ENCODE measurements at regions not wholly inside any gene's neighbourhood (a gene's known extent, or its start where the extent isn't known, plus 50 kb on each side); places are given as distances from the start of the nearest gene placed in this dataset.
"Not testable (repeated sequence)": the region's sequence is repeated elsewhere in the genome, so short reads cannot be mapped to it uniquely, and the experiment has no call there.

DNA sequence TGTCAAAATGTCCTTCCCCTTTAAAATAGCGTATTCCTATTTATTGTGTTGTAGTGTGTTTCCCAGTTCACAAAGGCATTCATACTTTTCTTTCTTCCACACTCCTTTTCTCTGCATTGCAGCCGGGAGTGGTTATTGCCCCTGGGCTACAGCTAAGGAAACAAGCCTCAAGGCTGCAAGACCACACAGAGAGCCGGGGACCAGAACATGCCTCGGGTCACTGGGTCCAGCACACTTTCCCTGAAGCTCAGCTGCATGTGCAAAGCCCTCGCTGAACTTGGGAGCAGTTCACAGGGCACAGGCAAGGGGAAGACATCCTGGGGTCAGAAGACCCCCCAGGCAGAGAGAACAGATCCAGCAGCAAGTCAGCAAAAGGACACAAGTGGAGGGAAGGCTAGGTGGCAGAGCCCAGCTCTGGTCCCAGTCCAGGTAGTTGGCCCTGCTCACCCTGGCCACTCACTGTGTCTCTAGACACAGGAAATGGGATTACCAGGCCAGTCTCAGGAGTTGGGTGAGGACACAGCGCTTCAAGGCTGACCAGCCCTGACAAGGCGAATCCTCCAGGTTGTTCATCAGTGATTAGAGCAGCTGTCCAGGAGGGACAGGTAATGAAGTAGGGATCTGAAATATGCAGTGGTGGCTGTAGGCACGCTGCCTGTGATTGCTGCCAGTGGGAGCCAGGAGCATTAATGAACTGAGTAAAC lies 118.2 kb downstream of the CD83 start:
- intact Hi-C loops (cut with DNase I): no loop called here
- H3K4me1 ChIP-seq (ENCODE audit: insufficient read depth): no peaks in the 10 kb centered on the region
- no peak overlapping the region for H3K4me3 ChIP-seq
- no peaks in the 10 kb centered on the region for H3K9me3 ChIP-seq
- no peak for DNase-seq
- H3K27me3 ChIP-seq: no peaks in the 10 kb centered on the region
- no peak overlapping the region for H3K27ac ChIP-seq
- TF ChIP-seq POLR2A (IDR thresholded peaks at IDR 0.05): no peak
- TF ChIP-seq EP300 (IDR thresholded peaks at IDR 0.05): no peak
- 75 to 84% (median 81%) methylated on average over 8 of the region's 8 CpGs for WGBS, 3 donors
- H3K36me3 ChIP-seq: no peaks in the 10 kb centered on the region

DNA sequence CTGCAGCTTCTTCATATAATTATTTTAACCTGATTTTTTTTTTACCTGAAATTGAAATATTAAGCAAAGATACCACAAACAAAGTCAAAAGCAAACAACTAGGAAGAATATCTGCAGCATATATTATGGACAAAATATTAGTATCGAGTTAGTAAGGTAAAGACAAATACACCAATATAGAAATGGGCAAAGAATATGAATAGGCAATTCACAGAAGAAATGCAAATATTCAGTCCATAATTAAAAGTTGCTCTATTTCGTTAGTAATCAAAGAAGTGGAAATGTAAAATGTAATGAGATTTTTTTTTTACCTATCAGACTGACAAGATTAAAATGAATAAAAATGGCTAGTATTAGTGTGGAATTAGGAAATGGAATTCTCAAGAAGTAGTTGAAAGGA lies 121.5 kb downstream of the CD83 start:
- WGBS, 3 donors: 93 to 98% (median 96%) methylated on average over 2 of the region's 2 CpGs
- Histone ChIP-seq H3K27me3 (no peaks in the 10 kb centered on the region), H3K27ac (no peak overlapping the region), H3K36me3 (no peaks in the 10 kb centered on the region), H3K4me3 (no peak overlapping the region), H3K9me3 (no peaks in the 10 kb centered on the region), H3K4me1 (ENCODE audit: insufficient read depth) (no peaks in the 10 kb centered on the region)
- intact Hi-C loops (cut with DNase I): no loop called here
- TF ChIP-seq EP300 (IDR thresholded peaks at IDR 0.05) (no peak), POLR2A (IDR thresholded peaks at IDR 0.05) (no peak)
- TF ChIP-seq, protein P1, sequence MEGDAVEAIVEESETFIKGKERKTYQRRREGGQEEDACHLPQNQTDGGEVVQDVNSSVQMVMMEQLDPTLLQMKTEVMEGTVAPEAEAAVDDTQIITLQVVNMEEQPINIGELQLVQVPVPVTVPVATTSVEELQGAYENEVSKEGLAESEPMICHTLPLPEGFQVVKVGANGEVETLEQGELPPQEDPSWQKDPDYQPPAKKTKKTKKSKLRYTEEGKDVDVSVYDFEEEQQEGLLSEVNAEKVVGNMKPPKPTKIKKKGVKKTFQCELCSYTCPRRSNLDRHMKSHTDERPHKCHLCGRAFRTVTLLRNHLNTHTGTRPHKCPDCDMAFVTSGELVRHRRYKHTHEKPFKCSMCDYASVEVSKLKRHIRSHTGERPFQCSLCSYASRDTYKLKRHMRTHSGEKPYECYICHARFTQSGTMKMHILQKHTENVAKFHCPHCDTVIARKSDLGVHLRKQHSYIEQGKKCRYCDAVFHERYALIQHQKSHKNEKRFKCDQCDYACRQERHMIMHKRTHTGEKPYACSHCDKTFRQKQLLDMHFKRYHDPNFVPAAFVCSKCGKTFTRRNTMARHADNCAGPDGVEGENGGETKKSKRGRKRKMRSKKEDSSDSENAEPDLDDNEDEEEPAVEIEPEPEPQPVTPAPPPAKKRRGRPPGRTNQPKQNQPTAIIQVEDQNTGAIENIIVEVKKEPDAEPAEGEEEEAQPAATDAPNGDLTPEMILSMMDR (IDR thresholded peaks at IDR 0.05): no peak
- no peak for DNase-seq

- no peak overlapping the region for H3K27ac ChIP-seq
- H3K36me3 ChIP-seq: no peaks in the 10 kb centered on the region
- DNase-seq: no peak
- no peaks in the 10 kb centered on the region for H3K27me3 ChIP-seq
- H3K9me3 ChIP-seq: no peaks in the 10 kb centered on the region
- intact Hi-C loops (cut with DNase I): no loop called here
- H3K4me3 ChIP-seq: no peak overlapping the region
- 37 to 54% (median 41%) methylated on average over 5 of the region's 5 CpGs for WGBS, 3 donors
- no peaks in the 10 kb centered on the region for H3K4me1 ChIP-seq (ENCODE audit: insufficient read depth)
- TF ChIP-seq POLR2A (IDR thresholded peaks at IDR 0.05) (no peak), EP300 (IDR thresholded peaks at IDR 0.05) (no peak)
- TF ChIP-seq, protein P1 (IDR thresholded peaks at IDR 0.05): no peak
Measured at GRCh38 chr6:14240411-14241166, 123.0 kb downstream of the CD83 start.

GRCh38 chr6:14241255-14242070 lies 123.9 kb downstream of the CD83 start:
- Histone ChIP-seq H3K27ac (no peak overlapping the region), H3K36me3 (no peaks in the 10 kb centered on the region), H3K27me3 (no peaks in the 10 kb centered on the region), H3K4me3 (no peak overlapping the region), H3K9me3 (no peaks in the 10 kb centered on the region), H3K4me1 (ENCODE audit: insufficient read depth) (no peaks in the 10 kb centered on the region)
- 74 to 81% (median 77%) methylated on average over 5 of the region's 5 CpGs for WGBS, 3 donors
- intact Hi-C loops (cut with DNase I): loop anchor here in 1 of 4 donors (1.0 kb wide), 1 partner anchor 35 kb away; no protein-coding TSS in a partner anchor
- TF ChIP-seq POLR2A (IDR thresholded peaks at IDR 0.05): no peak
- TF ChIP-seq, protein P1 (IDR thresholded peaks at IDR 0.05): no peak
- no peak for DNase-seq

- not testable (repeated sequence) for DNase-seq; H3K4me3 ChIP-seq; H3K9me3 ChIP-seq; H3K27me3 ChIP-seq; H3K36me3 ChIP-seq; H3K27ac ChIP-seq; H3K4me1 ChIP-seq (ENCODE audit: insufficient read depth)
- 79 to 87% (median 86%) methylated on average over 2 of the region's 2 CpGs for WGBS, 3 donors
- intact Hi-C loops (cut with DNase I): loop anchor here in 1 of 4 donors (1.0 kb wide), 1 partner anchor 33 kb away; no protein-coding TSS in a partner anchor
Measured at GRCh38 chr6:14242912-14243311, 125.3 kb downstream of the CD83 start.
